Astrocyte (in vitro differentiated cells and primary cell): ENCODE measurements at regions not wholly inside any gene's neighbourhood (a gene's known extent, or its start where the extent isn't known, plus 50 kb on each side); places are given as distances from the start of the nearest gene placed in this dataset.

Experiments used
- EZH2 ChIP-seq: IDR thresholded peaks from 2 replicates; pipeline ENCODE4 v1.6.1; 2012; ENCODE audit warnings: mild to moderate bottlenecking, low read length, inconsistent platforms; ENCODE audit not compliant: insufficient read depth
- TF ChIP-seq, protein P1 (sequence below): IDR thresholded peaks from 2 replicates; pipeline ENCODE4 v1.5.1; 2011; ENCODE audit warnings: low read depth, mild to moderate bottlenecking, inconsistent platforms, low read length, moderate library complexity; ENCODE audit not compliant: insufficient read depth

DNA sequence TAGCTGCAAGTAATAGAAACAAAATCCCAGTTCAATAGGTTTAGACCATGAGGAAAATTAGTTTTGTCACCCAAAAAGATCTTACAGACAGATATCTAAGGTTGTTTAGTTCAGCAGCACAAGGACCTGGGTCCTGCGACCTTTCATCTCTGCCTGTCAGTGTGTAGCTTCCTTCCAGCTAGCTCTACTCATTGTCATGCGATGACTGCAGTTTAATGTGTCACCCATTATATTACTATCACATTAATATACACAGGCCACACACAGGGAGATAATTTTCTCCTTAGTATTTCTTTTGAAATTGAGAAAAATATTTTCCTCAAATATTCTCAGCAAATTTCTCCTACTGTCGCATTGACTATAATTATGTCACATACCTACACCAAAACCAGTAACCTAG lies 232.1 kb upstream of the ARSJ start:
- TF ChIP-seq, protein P1, sequence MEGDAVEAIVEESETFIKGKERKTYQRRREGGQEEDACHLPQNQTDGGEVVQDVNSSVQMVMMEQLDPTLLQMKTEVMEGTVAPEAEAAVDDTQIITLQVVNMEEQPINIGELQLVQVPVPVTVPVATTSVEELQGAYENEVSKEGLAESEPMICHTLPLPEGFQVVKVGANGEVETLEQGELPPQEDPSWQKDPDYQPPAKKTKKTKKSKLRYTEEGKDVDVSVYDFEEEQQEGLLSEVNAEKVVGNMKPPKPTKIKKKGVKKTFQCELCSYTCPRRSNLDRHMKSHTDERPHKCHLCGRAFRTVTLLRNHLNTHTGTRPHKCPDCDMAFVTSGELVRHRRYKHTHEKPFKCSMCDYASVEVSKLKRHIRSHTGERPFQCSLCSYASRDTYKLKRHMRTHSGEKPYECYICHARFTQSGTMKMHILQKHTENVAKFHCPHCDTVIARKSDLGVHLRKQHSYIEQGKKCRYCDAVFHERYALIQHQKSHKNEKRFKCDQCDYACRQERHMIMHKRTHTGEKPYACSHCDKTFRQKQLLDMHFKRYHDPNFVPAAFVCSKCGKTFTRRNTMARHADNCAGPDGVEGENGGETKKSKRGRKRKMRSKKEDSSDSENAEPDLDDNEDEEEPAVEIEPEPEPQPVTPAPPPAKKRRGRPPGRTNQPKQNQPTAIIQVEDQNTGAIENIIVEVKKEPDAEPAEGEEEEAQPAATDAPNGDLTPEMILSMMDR, result no peak
- TF ChIP-seq EZH2, result no peak
